Skeletal muscle satellite cell (primary cell): ENCODE measurements at regions not wholly inside any gene's neighbourhood (a gene's known extent, or its start where the extent isn't known, plus 50 kb on each side); places are given as distances from the start of the nearest gene placed in this dataset.

Experiments used
- H3K27me3 ChIP-seq: 2 replicates; pipeline ENCODE4 v1.7.0; 2013; ENCODE audit warnings: low read length; ENCODE audit not compliant: control insufficient read depth, insufficient read depth
- H3K36me3 ChIP-seq: 2 replicates; pipeline ENCODE4 v1.7.0; 2013; ENCODE audit warnings: mild to moderate bottlenecking, control low read depth, low read length; ENCODE audit not compliant: insufficient read depth
- H3K4me1 ChIP-seq: 2 replicates; pipeline ENCODE4 v1.7.0; 2013; ENCODE audit warnings: low read length; ENCODE audit not compliant: control insufficient read depth, insufficient read depth
- H3K4me2 ChIP-seq: 2 replicates; pipeline ENCODE4 v1.7.0; 2013; ENCODE audit warnings: mild to moderate bottlenecking, low read length
- H3K4me3 ChIP-seq: 2 replicates; pipeline ENCODE4 v1.7.0; 2013; ENCODE audit warnings: low read length
- H3K9ac ChIP-seq: 2 replicates; pipeline ENCODE4 v1.7.0; 2013; ENCODE audit warnings: mild to moderate bottlenecking, low read depth, low read length, moderate library complexity
- H3K9me3 ChIP-seq: replicated peaks from 2 replicates; pipeline ENCODE4 v1.7.0; 2013; ENCODE audit warnings: mild to moderate bottlenecking, control low read depth, low read length

- Histone ChIP-seq H3K4me3 (no peak overlapping the region), H3K4me2 (no peak overlapping the region)
Measured at GRCh38 chr4:79796948-79797347, 276.1 kb downstream of the ANTXR2 start.

GRCh38 chr4:79788884-79789283 is 284.1 kb downstream of the ANTXR2 start:
- no peak overlapping the region for H3K4me3 ChIP-seq

More at GRCh38 chr4:79796948-79797347, 276.1 kb downstream of the ANTXR2 start:
- Histone ChIP-seq H3K9ac (no peak overlapping the region), H3K9me3 (no peaks in the 10 kb centered on the region), H3K27me3 (no peaks in the 10 kb centered on the region), H3K36me3 (no peaks in the 10 kb centered on the region), H3K4me1 (no peaks in the 10 kb centered on the region)

GRCh38 chr4:79780129-79780528 is 292.9 kb downstream of the ANTXR2 start:
- Histone ChIP-seq H3K9ac (no peak overlapping the region), H3K36me3 (no peaks in the 10 kb centered on the region), H3K27me3 (no peaks in the 10 kb centered on the region), H3K4me3 (no peak overlapping the region), H3K4me2 (no peak overlapping the region), H3K4me1 (no peaks in the 10 kb centered on the region), H3K9me3 (no peaks in the 10 kb centered on the region)

More at GRCh38 chr4:79788884-79789283, 284.1 kb downstream of the ANTXR2 start:
- H3K4me1 ChIP-seq, result no peaks in the 10 kb centered on the region
- H3K9me3 ChIP-seq, result no peaks in the 10 kb centered on the region
- no peak overlapping the region for H3K9ac ChIP-seq
- H3K36me3 ChIP-seq, result no peaks in the 10 kb centered on the region
- no peak overlapping the region for H3K4me2 ChIP-seq
- no peaks in the 10 kb centered on the region for H3K27me3 ChIP-seq

DNA sequence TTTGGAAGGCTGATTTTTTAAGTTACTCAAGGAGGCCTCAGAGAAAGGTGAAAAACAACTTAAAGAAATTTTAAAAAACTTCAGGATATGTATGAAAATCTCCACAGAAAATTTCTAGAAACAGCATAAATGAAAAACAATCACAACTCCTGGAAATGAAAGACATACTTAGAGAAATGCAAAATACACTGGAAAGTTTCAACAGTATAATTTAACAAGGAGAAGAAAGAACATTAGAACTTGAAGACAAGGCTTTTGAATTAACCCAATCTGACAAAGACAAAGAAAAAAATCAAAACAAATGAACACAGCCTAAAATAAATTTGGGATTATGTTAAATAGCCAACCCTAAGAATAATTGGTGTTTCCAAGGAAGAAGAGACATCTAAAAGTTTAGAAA is 300.5 kb downstream of the ANTXR2 start:
- H3K4me1 ChIP-seq, result no peaks in the 10 kb centered on the region
- no peaks in the 10 kb centered on the region for H3K27me3 ChIP-seq
- no peaks in the 10 kb centered on the region for H3K36me3 ChIP-seq
- no peak overlapping the region for H3K9ac ChIP-seq
- H3K9me3 ChIP-seq, result no peaks in the 10 kb centered on the region
- H3K4me3 ChIP-seq, result no peak overlapping the region
- H3K4me2 ChIP-seq, result no peak overlapping the region

GRCh38 chr4:79764120-79764519 is 308.9 kb downstream of the ANTXR2 start:
- Histone ChIP-seq H3K9ac (no peak overlapping the region), H3K27me3 (no peaks in the 10 kb centered on the region), H3K4me3 (no peak overlapping the region), H3K4me1 (no peaks in the 10 kb centered on the region), H3K4me2 (no peak overlapping the region), H3K36me3 (no peaks in the 10 kb centered on the region), H3K9me3 (no peaks in the 10 kb centered on the region)

- Histone ChIP-seq H3K9ac (no peak overlapping the region), H3K36me3 (no peaks in the 10 kb centered on the region), H3K4me2 (no peak overlapping the region), H3K4me3 (no peak overlapping the region), H3K9me3 (no peaks in the 10 kb centered on the region), H3K27me3 (no peaks in the 10 kb centered on the region), H3K4me1 (no peaks in the 10 kb centered on the region)
Measured at GRCh38 chr4:79763486-79764075, 309.4 kb downstream of the ANTXR2 start.

DNA sequence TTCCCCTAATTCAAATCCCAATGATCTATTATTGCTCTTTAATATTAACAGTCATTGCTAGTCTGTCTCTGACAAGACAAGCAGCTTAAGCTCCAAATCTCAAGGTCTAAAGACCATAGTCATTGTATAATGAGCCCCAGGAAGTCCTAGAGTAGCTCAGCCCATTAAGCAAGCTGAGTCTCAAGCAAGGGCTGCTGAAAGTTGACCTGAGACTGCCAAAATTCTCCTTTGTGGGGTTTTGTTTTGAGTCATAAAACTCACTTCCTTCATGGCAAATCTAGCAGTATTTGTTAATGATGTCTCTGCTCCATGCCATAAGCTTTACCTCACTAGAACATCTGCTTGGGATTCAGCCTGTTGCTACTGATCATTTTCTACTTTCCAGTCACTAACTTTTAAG is 313.2 kb downstream of the ANTXR2 start:
- no peak overlapping the region for H3K4me2 ChIP-seq
- no peak overlapping the region for H3K4me3 ChIP-seq
- no peaks in the 10 kb centered on the region for H3K9me3 ChIP-seq
- no peaks in the 10 kb centered on the region for H3K36me3 ChIP-seq
- no peak overlapping the region for H3K9ac ChIP-seq
- H3K4me1 ChIP-seq, result no peaks in the 10 kb centered on the region
- no peaks in the 10 kb centered on the region for H3K27me3 ChIP-seq

GRCh38 chr4:79757600-79757999 is 315.4 kb downstream of the ANTXR2 start:
- no peaks in the 10 kb centered on the region for H3K27me3 ChIP-seq
- H3K9me3 ChIP-seq, result no peaks in the 10 kb centered on the region
- no peak overlapping the region for H3K4me2 ChIP-seq
- no peak overlapping the region for H3K4me3 ChIP-seq
- H3K36me3 ChIP-seq, result no peaks in the 10 kb centered on the region
- no peak overlapping the region for H3K9ac ChIP-seq
- no peaks in the 10 kb centered on the region for H3K4me1 ChIP-seq

DNA sequence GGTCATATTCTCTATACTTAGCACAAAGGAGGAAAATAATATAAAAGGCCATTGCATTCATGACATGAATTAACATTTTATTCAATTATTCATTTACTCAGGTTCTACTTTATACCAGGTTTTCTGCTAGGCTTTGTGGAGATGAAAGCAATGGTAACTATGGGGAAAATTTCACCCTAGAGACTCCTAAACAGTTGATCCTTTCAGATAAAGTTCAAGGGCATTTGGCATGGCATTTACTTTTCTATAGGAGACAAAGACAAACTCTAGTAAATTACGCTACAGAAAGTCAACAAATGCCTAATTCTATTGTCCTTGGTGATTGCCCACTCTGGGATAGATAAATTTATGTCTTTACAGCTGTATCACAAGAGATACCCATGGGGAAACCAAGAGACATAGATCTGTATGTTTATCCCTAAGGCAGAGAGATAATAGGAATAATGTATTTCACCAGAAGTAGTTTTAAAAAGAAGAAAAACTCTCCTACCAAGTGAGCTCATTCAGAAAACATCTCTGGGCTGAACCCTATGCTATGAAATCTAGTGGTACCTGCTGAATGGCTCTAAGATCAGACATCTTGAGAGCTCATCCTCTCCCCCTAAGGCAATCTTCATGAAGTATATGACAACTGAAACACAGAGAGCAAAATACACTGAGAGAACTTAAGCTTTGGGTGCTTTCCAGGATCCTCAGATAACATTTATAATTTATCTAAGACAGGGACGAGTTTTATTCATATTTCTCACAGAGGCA is 316.7 kb downstream of the ANTXR2 start:
- H3K36me3 ChIP-seq, result no peaks in the 10 kb centered on the region
- H3K4me2 ChIP-seq, result no peak overlapping the region
- H3K9me3 ChIP-seq, result no peaks in the 10 kb centered on the region
- no peaks in the 10 kb centered on the region for H3K27me3 ChIP-seq
- no peak overlapping the region for H3K9ac ChIP-seq
- no peak overlapping the region for H3K4me3 ChIP-seq
- no peaks in the 10 kb centered on the region for H3K4me1 ChIP-seq

DNA sequence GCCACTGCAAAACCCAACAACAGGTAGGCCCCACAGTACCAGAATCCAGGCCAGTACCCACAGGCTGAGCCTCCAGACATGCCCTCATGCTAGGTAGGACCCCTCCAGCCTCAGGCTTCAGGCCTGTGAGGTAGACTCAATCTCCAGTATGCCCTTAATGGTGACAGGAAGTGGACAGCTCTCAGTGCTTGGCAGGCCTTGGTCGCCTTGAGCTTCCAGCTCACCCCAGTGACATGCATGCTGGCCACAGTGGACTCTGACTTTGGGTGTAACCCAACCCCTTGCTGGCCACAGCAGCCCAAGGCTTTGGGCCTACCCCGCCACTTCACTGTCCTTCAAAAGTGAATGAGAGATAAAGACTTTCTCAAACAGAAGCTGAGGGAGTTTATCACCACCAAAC is 324.2 kb downstream of the ANTXR2 start:
- no peaks in the 10 kb centered on the region for H3K9me3 ChIP-seq
- no peak overlapping the region for H3K4me3 ChIP-seq
- H3K9ac ChIP-seq, result no peak overlapping the region
- H3K4me1 ChIP-seq, result no peaks in the 10 kb centered on the region
- H3K4me2 ChIP-seq, result no peak overlapping the region
- no peaks in the 10 kb centered on the region for H3K36me3 ChIP-seq
- H3K27me3 ChIP-seq, result no peaks in the 10 kb centered on the region

DNA sequence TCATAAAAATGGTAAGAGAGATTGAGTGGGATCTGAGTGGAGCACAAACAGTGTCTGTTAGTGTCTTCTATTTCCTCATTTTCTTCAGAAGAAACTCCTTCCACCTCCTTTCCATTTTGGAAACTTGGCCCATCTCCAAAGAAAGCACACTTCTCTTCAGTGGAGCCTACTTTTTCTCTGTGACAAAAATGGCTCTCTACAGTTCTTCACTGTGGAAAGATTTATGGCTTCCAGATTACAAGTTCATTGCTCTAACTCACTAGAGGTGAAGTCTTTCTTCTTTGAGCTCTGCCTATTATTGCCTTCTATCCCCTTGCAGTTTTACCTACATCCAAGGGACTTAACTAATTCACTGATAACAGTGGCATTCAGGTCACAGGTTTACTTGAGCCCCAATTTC is 325.8 kb downstream of the ANTXR2 start:
- H3K4me1 ChIP-seq, result no peaks in the 10 kb centered on the region
- no peaks in the 10 kb centered on the region for H3K36me3 ChIP-seq
- H3K4me3 ChIP-seq, result no peak overlapping the region
- H3K4me2 ChIP-seq, result no peak overlapping the region
- H3K9me3 ChIP-seq, result no peaks in the 10 kb centered on the region
- H3K9ac ChIP-seq, result no peak overlapping the region
- no peaks in the 10 kb centered on the region for H3K27me3 ChIP-seq

GRCh38 chr4:79743014-79743413 is 330.0 kb downstream of the ANTXR2 start:
- Histone ChIP-seq H3K36me3 (no peaks in the 10 kb centered on the region), H3K9me3 (no peaks in the 10 kb centered on the region), H3K4me1 (no peaks in the 10 kb centered on the region), H3K4me3 (no peak overlapping the region), H3K9ac (no peak overlapping the region), H3K4me2 (no peak overlapping the region), H3K27me3 (no peaks in the 10 kb centered on the region)
